GM18873 (cell line): ENCODE measurements at regions not wholly inside any gene's neighbourhood (a gene's known extent, or its start where the extent isn't known, plus 50 kb on each side); places are given as distances from the start of the nearest gene placed in this dataset.
A peak's percentile ranks its signal among the peaks of the same experiment; 100 is the strongest.
"Not testable (repeated sequence)": the region's sequence is repeated elsewhere in the genome, so short reads cannot be mapped to it uniquely, and the experiment has no call there.

Experiments
- ATAC-seq: cut with Tn5 transposase; IDR thresholded peaks from one replicate; pipeline ENCODE4 v1.9.1; 2021; ENCODE audit warnings: mild to moderate bottlenecking, moderate library complexity, moderate number of reproducible peaks; ENCODE audit not compliant: unreplicated experiment, low FRiP score

- no peak for ATAC-seq
Measured at GRCh38 chr3:177249203-177249602, 51.9 kb upstream of the TBL1XR1 start.

DNA sequence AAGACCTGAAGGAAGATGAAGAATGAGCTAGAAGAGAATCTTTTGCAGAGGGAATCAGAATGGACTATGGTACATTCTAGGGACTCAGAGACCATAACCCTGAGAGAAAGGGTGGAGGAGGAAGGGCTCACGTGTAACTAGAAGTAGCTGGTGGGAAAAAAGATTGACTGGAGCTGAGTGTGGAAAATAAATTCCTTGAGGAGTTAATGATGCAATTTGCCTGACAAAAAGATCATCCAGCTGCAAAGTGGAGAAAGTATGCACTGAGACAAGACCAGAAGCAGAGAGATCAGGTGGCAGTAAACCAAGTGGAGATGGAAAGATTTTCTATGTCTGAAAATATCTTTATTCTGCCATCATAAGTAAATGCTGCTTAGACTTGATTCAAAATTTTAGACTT lies 52.9 kb upstream of the TBL1XR1 start:
- ATAC-seq = no peak

DNA sequence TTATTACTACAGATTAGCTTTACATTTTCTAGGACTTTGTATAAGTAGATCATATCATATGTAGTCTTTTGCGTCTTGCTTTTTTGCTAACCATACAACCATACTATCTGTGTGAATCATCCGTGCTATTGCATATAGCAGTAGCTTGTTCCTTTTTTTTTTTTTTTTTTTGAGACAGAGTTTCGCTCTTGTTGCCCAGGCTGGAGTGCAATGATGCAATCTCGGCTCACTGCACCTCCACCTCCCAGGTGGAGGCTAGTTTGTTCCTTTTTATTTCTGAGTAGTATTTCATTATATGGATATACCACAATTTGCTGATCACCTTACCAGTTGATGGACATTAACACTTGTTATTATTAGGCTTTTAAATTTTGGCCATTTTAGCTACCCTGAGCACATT lies 54.5 kb upstream of the TBL1XR1 start:
- ATAC-seq = no peak

DNA sequence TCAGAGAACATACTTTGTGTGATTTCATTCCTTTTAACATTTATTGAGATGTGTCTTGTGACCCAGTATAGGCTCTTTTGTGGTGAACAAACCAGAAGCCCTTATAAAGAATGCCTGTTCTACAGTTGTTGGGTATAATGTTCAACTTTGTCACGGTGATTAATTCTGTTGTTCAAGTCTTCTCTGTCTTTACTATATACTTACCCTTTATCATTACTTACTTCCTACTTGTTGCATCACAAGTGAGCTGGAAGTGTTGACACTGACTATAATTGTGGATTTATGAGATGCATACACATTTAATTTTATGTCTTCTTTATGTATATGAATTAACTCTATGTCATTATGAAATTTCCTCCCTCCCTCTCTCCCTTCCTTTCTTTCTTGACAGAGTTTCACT lies 59.7 kb upstream of the TBL1XR1 start:
- ATAC-seq = no peak

- ATAC-seq = no peak
Measured at GRCh38 chr3:177257625-177258024, 60.3 kb upstream of the TBL1XR1 start.

- ATAC-seq = no peak
Measured at GRCh38 chr3:177262396-177262795, 65.1 kb upstream of the TBL1XR1 start.

GRCh38 chr3:177263615-177264368 lies 66.5 kb upstream of the TBL1XR1 start:
- peak; percentile 55 for ATAC-seq

DNA sequence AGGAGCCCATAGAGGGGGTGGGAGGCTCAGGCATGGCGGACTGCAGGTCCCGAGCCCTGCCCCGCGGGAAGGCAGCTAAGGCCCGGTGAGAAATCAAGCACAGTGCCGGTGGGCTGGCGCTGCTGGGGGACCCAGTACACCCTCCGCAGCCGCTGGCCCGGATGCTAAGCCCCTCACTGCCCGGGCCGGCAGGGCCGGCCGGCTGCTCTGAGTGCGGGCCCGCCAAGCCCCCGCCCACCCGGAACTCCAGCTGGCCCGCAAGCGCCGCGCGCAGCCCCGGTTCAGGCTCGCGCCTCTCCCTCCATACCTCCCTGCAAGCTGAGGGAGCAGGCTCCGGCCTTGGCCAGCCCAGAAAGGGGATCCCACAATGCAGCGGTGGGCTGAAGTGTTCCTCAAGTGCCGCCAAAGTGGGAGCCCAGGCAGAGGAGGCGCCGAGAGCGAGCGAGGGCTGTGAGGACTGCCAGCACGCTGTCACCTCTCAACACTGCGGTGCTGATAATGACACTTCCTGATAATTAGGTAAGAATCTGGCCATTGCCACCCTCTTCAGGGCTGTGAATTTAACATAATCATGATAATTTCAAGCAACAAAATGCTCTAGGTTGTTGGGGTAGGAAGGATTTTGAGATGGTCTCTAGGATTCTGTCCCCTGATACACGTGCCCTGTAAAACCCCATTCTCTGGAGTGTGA lies 74.7 kb upstream of the TBL1XR1 start:
- not testable (repeated sequence) for ATAC-seq

DNA sequence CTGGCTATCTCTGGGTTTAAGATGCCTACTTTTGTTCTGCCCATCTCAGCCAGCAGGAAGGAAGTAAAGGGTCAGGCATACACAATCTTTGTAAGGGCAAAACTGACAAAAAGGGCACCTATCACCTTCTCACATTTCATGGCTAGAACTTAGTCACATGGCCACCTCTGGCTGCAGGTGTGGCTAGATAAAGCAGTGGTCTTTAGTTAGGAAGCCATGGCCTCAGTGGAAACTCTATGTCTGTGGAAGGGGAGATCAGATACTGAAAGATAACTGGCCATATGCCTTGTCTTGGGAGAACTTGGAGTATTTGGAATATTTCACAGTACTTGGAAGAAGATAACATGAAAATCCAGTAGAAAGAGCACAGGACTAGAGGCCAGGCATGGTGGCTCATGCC lies 80.7 kb upstream of the TBL1XR1 start:
- no peak for ATAC-seq

DNA sequence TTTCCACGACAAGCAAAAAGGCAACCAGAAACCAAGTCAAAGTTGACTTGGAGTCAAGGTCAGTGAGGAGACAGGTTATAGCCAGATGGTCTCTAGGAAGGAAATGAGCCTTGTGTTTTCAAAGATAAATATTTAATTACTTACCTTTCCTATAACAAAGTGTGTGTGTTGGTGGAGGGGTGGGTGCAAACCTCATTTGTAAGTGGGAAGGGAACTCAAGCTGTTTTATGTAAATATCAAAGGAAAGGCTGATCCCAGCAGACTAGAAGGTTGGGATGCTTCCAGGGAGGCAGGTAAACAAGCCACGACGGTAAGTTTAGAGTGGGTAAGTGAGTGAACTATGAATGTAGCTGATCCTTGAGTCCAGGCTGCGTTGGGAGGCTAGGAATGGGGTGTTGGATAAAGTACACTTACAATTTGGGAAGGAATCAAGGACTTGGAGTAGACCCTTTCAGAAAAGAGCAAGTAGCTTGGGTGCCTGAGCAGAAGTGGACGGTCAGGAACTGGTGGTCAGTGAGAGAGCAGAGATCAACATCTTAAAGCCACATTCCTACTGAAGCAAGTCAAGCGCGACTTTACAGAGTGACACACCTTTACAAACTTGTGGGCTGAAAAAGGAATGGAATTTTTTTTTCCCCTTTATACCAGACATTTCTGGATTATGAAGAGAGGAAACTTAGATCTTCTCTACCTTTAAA lies 82.0 kb upstream of the TBL1XR1 start:
- no peak for ATAC-seq

DNA sequence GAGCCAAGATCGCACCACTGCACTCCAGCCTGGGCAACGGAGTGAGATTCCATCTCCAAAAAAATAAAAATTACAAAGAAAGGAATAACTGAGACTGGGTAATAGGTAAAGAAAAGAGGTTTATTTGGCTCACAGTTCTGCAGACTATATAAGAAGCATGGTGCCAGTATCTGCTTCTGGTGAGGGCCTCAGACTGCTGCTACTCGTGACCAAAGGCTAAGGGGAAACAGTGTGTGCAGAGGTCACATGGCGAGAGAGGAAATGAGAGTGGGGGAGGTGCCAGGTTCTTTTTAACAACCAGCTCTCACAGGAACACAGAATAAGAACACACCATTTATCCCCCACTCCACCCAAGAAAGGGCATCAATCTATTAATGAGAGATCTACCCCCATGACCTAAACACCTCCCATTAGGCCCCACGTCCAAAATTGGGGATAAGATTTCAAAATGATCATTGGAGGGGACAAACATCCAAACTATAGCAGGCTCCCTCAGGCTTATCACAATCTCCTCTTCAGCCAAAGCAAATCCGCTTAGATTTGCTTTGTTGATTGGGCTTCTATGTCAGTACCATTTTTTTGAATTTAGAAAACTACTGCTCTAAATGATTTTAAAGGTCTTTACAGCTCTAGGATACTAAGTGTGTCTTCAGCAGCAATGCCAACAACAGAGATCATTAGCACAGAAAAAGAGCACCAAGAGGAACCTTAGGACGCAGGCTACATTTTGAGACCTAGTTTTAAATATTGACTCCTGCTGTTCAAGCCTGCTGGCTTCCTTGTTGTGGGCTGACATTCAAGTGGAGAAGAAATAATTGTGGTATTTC lies 84.2 kb upstream of the TBL1XR1 start:
- no peak for ATAC-seq

- no peak for ATAC-seq
Measured at GRCh38 chr3:177282119-177282655, 84.9 kb upstream of the TBL1XR1 start.

- ATAC-seq = no peak
Measured at GRCh38 chr3:177283983-177284382, 86.7 kb upstream of the TBL1XR1 start.

GRCh38 chr3:177284383-177284881 lies 87.2 kb upstream of the TBL1XR1 start:
- ATAC-seq = no peak

- ATAC-seq = no peak
Measured at GRCh38 chr3:177286034-177286433, 88.8 kb upstream of the TBL1XR1 start.

DNA sequence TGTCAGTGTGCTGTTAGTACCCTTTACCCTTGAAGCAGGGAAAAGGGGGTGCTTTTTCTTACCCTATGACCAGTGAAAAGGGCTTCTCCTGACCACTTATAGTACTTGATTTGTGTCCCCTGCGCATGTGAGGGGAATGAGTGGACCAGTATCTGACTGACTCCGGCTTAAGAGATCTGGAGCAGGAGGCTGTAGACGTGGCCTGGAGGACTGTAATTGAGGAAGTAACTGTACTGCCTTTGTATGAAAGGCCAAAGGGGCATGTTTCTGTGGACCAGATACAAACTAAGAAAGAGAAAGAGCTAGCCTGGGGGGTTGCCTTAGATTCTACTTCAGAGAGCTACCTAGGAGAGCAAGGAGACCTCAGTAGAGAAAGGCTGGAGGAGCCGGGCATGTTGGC lies 89.9 kb upstream of the TBL1XR1 start:
- no peak for ATAC-seq

- no peak for ATAC-seq
Measured at GRCh38 chr3:177290633-177291032, 93.4 kb upstream of the TBL1XR1 start.

- ATAC-seq = no peak
Measured at GRCh38 chr3:177294221-177294620, 96.9 kb upstream of the TBL1XR1 start.

DNA sequence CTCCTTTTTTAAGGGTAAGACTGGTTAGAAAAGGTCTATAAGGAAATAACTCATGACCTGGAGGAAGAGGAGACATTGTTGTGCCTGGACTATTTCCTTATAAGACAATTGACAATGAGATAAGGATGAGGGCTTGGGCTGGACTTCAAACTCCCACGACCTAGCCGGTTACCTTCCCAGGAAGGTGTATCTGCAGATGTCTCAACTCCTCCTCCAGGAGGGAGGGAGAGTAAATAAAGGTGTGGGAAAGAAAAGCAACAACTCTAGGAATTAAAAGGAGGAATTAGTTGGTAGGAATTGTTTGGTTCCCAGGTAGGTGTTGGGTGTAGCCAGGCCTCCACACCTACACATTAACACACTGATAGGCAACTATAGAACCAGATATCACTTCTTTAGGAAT lies 97.8 kb upstream of the TBL1XR1 start:
- ATAC-seq = no peak

GRCh38 chr3:177299250-177299649 lies 102.0 kb upstream of the TBL1XR1 start:
- no peak for ATAC-seq
